WERI-Rb-1 (cell line): ENCODE measurements at regions not wholly inside any gene's neighbourhood (a gene's known extent, or its start where the extent isn't known, plus 50 kb on each side); places are given as distances from the start of the nearest gene placed in this dataset.

Experiments used
- DNase-seq: peaks from one replicate; pipeline ENCODE4 v3.0.0-alpha.2; 2020
- H3K27ac ChIP-seq: fragments of 250-450 bp; sonication (Bioruptor Pico); 2 replicates; pipeline ENCODE4 v1.5.1; 2020; ENCODE audit warnings: mild to moderate bottlenecking, moderate library complexity
- H3K27me3 ChIP-seq: fragments of 250-450 bp; sonication (Bioruptor Pico); 2 replicates; pipeline ENCODE4 v1.5.1; 2021; ENCODE audit warnings: mild to moderate bottlenecking, low read depth, moderate library complexity; ENCODE audit not compliant: insufficient read depth, severe bottlenecking
- H3K36me3 ChIP-seq: fragments of 250-450 bp; sonication (Bioruptor Pico); 2 replicates; pipeline ENCODE4 v1.5.1; 2020; ENCODE audit warnings: mild to moderate bottlenecking, moderate library complexity
- H3K4me3 ChIP-seq: 2 replicates; pipeline ENCODE4 v1.5.1; 2011; ENCODE audit warnings: low read depth, mild to moderate bottlenecking, control low read depth, low read length
- H3K9me3 ChIP-seq: fragments of 250-450 bp; sonication (Bioruptor Pico); 2 replicates; pipeline ENCODE4 v1.5.1; 2021; ENCODE audit warnings: mild to moderate bottlenecking, moderate library complexity; ENCODE audit not compliant: severe bottlenecking
- CTCF ChIP-seq: IDR thresholded peaks from 2 replicates; pipeline ENCODE4 v1.5.1; 2011; ENCODE audit warnings: low read depth, mild to moderate bottlenecking, control low read depth, inconsistent platforms, low read length

GRCh38 chr5:162288647-162289296 is 221.2 kb downstream of the GABRG2 start:
- Histone ChIP-seq H3K27me3 (peaks cover 35% of the 10 kb centered on the region), H3K9me3 (no peaks in the 10 kb centered on the region), H3K4me3 (no peak overlapping the region), H3K36me3 (no peaks in the 10 kb centered on the region), H3K27ac (no peak overlapping the region)
- TF ChIP-seq CTCF, result no peak
- DNase-seq, result no peak

GRCh38 chr5:162289489-162289888 is 221.9 kb downstream of the GABRG2 start:
- TF ChIP-seq CTCF, result no peak
- H3K4me3 ChIP-seq, result no peak overlapping the region

GRCh38 chr5:162299793-162300192 is 232.2 kb downstream of the GABRG2 start:
- TF ChIP-seq CTCF, result no peak
- H3K9me3 ChIP-seq, result no peaks in the 10 kb centered on the region

More at GRCh38 chr5:162289489-162289888, 221.9 kb downstream of the GABRG2 start:
- Histone ChIP-seq H3K27ac (no peak overlapping the region), H3K36me3 (no peaks in the 10 kb centered on the region), H3K9me3 (no peaks in the 10 kb centered on the region), H3K27me3 (peaks cover 28% of the 10 kb centered on the region)
- DNase-seq, result no peak

GRCh38 chr5:162301356-162301755 is 233.8 kb downstream of the GABRG2 start:
- H3K27ac ChIP-seq, result no peak overlapping the region
- no peaks in the 10 kb centered on the region for H3K36me3 ChIP-seq
- TF ChIP-seq CTCF, result no peak
- peaks cover 28% of the 10 kb centered on the region for H3K27me3 ChIP-seq
- H3K9me3 ChIP-seq, result no peaks in the 10 kb centered on the region
- H3K4me3 ChIP-seq, result no peak overlapping the region
- no peak for DNase-seq

More at GRCh38 chr5:162299793-162300192, 232.2 kb downstream of the GABRG2 start:
- Histone ChIP-seq H3K27me3 (peaks cover 29% of the 10 kb centered on the region), H3K27ac (no peak overlapping the region), H3K4me3 (no peak overlapping the region), H3K36me3 (no peaks in the 10 kb centered on the region)
- DNase-seq, result no peak

- Histone ChIP-seq H3K4me3 (no peak overlapping the region), H3K27me3 (peaks cover 34% of the 10 kb centered on the region), H3K9me3 (no peaks in the 10 kb centered on the region), H3K36me3 (no peaks in the 10 kb centered on the region), H3K27ac (no peak overlapping the region)
- no peak for TF ChIP-seq CTCF
- DNase-seq, result no peak
Observed at GRCh38 chr5:162323466-162323865, 255.9 kb downstream of the GABRG2 start.

GRCh38 chr5:162324328-162324727 is 256.8 kb downstream of the GABRG2 start:
- H3K27me3 ChIP-seq, result peaks cover 38% of the 10 kb centered on the region
- H3K4me3 ChIP-seq, result no peak overlapping the region
- no peak for DNase-seq
- H3K27ac ChIP-seq, result no peak overlapping the region
- H3K9me3 ChIP-seq, result no peaks in the 10 kb centered on the region
- TF ChIP-seq CTCF, result no peak
- H3K36me3 ChIP-seq, result no peaks in the 10 kb centered on the region
